ENCODE measurements at regions not wholly inside any gene's neighbourhood (a gene's known extent, or its start where the extent isn't known, plus 50 kb on each side); places are given as distances from the start of the nearest gene placed in this dataset.

GRCh38 chr6:40958738-40959137, 80.3 kb downstream of the UNC5CL start:
- H3K4me1 ChIP-seq (ENCODE audit: control insufficient read depth in 1 of 2, insufficient read depth in 1 of 2, low read depth in 1 of 2, low read length in 1 of 2) = no peaks in the 10 kb centered on the region
- no peak for TF ChIP-seq CTCF (IDR thresholded peaks at IDR 0.05)
- H3K27ac ChIP-seq = no peak overlapping the region
- H3K4me3 ChIP-seq (ENCODE audit: low read depth in 1 of 2, low read length in 1 of 2) = no peak overlapping the region
- H3K9me3 ChIP-seq = no peaks in the 10 kb centered on the region
- H3K27me3 ChIP-seq = peaks cover 12% of the 10 kb centered on the region
- H3K36me3 ChIP-seq = no peaks in the 10 kb centered on the region

GRCh38 chr6:40957616-40958492, 81.2 kb downstream of the UNC5CL start:
- Histone ChIP-seq H3K4me1 (ENCODE audit: control insufficient read depth in 1 of 2, insufficient read depth in 1 of 2, low read depth in 1 of 2, low read length in 1 of 2) (no peaks in the 10 kb centered on the region), H3K27me3 (peaks cover 12% of the 10 kb centered on the region), H3K9me3 (no peaks in the 10 kb centered on the region), H3K36me3 (no peaks in the 10 kb centered on the region), H3K4me3 (ENCODE audit: low read depth in 1 of 2, low read length in 1 of 2) (no peak overlapping the region), H3K27ac (no peak overlapping the region)
- no peak for TF ChIP-seq CTCF (IDR thresholded peaks at IDR 0.05)

- H3K27ac ChIP-seq = no peak overlapping the region
- no peaks in the 10 kb centered on the region for H3K9me3 ChIP-seq
- no peaks in the 10 kb centered on the region for H3K36me3 ChIP-seq
- no peak for TF ChIP-seq CTCF (IDR thresholded peaks at IDR 0.05)
- H3K4me3 ChIP-seq (ENCODE audit: low read depth in 1 of 2, low read length in 1 of 2) = no peak overlapping the region
- no peaks in the 10 kb centered on the region for H3K4me1 ChIP-seq (ENCODE audit: control insufficient read depth in 1 of 2, insufficient read depth in 1 of 2, low read depth in 1 of 2, low read length in 1 of 2)
- H3K27me3 ChIP-seq = peaks cover 15% of the 10 kb centered on the region
Observed at GRCh38 chr6:40956936-40957335, 82.1 kb downstream of the UNC5CL start.

GRCh38 chr6:40955178-40955545, 83.9 kb downstream of the UNC5CL start:
- H3K4me1 ChIP-seq (ENCODE audit: control insufficient read depth in 1 of 2, insufficient read depth in 1 of 2, low read depth in 1 of 2, low read length in 1 of 2) = no peaks in the 10 kb centered on the region
- peaks cover 27% of the 10 kb centered on the region for H3K27me3 ChIP-seq
- no peak overlapping the region for H3K4me3 ChIP-seq (ENCODE audit: low read depth in 1 of 2, low read length in 1 of 2)
- no peak overlapping the region for H3K27ac ChIP-seq
- H3K9me3 ChIP-seq = no peaks in the 10 kb centered on the region
- TF ChIP-seq CTCF (IDR thresholded peaks at IDR 0.05) = no peak
- no peaks in the 10 kb centered on the region for H3K36me3 ChIP-seq

- Histone ChIP-seq H3K4me3 (ENCODE audit: low read depth in 1 of 2, low read length in 1 of 2) (no peak overlapping the region), H3K4me1 (ENCODE audit: control insufficient read depth in 1 of 2, insufficient read depth in 1 of 2, low read depth in 1 of 2, low read length in 1 of 2) (no peaks in the 10 kb centered on the region), H3K36me3 (no peaks in the 10 kb centered on the region), H3K27me3 (peaks cover 27% of the 10 kb centered on the region), H3K9me3 (no peaks in the 10 kb centered on the region), H3K27ac (no peak overlapping the region)
- no peak for TF ChIP-seq CTCF (IDR thresholded peaks at IDR 0.05)
Observed at GRCh38 chr6:40954446-40955177, 84.4 kb downstream of the UNC5CL start.

Measured in neutrophil (primary cell).